ENCODE measurements at regions not wholly inside any gene's neighbourhood (a gene's known extent, or its start where the extent isn't known, plus 50 kb on each side); places are given as distances from the start of the nearest gene placed in this dataset.

DNA sequence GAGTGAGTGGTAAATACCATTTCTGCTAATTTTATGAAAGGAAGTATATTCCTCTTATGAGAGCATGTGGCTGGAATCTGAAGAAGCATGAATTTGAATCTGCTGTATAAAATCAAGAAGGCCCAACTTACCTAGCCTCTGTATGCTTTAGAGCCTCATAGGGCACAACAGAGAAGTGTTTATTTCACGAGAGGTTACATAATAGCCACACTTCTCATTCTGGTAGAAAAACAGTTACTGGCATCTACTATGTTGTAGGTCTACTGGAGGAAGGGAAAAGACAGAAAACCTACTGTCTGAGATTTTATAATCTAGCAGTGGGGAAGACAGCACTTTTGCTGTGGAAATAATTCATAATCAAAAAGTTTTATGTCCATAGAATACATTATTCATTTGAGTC lies 172.6 kb upstream of the ZNF608 start:
- intact Hi-C loops (cut with DNase I): no loop called here
- no peak for DNase-seq

DNA sequence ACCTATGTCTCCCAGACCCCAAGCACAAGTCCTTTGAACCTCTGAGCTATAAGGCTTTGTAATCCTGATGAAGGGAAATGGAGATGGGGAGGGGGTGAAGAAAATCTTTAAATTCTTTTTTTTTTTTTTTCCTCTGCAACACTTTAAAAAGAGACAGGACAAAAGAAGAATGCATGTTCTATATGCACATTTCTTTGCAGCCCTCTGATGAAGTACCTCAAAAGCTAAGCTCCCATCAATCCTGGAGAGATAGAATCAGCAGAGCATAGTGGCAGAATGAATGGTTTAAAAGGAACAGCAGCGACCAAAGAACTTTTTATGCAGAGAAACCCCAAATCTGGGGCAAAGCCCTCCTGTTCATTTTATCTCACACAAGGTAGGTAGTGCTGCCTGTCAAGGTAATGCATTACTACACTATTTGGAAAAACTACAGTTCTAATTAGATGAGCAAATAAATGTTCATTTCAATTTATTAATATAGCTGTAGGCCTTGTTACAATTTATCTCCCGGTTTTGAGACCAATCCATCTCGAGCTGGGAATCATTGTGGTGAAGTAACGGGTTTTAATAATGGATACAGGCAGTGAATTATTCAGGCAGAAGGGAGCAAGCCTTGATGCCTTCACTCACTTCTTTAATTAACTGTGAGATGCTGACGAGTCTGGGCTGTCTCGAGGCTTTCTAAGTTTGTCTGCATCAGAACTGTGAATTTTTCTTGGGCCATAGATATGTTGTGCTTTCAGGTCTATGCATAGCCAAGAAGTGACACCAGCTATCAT lies 173.5 kb upstream of the ZNF608 start:
- no peak for DNase-seq
- intact Hi-C loops (cut with DNase I): loop anchor here (5.0 kb wide), 1 partner anchor 62 kb away; no protein-coding TSS in a partner anchor

DNA sequence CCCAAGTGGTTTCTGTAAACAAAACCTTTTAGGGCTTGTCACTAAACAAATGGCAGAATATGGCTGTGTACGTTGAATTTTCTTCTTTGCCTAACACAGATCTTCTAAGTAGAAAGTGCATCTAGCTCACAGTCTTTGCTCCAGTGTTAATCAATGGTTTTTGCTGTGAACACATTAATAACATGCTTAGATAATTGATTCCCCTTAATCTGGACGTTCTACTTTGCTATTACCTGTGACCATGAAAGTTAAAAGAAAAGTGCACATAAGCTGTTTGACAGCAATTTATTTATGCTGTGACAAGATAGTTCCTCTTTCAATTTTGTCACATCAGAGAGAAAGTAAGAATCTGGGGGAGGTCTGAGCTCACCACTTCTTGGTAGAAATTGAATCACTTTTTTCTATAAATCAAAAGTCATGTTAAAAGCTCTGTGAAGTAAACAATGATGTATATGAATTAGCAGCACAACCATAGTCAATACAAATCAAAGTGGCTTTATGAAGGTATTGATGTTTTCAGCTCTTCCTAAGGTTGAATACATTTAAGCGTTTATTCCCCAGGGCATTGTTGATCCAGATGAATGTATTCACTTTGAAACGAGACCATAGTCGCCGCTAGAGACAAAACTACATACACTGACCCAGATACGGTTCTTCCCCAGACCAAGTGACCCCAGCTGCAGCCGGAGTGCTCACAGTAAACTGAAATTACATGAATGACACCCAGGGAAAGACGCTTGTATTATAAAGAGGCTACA lies 174.6 kb upstream of the ZNF608 start:
- no peak for DNase-seq
- intact Hi-C loops (cut with DNase I): loop anchor here (5.0 kb wide), 1 partner anchor 61 kb away; no protein-coding TSS in a partner anchor

DNA sequence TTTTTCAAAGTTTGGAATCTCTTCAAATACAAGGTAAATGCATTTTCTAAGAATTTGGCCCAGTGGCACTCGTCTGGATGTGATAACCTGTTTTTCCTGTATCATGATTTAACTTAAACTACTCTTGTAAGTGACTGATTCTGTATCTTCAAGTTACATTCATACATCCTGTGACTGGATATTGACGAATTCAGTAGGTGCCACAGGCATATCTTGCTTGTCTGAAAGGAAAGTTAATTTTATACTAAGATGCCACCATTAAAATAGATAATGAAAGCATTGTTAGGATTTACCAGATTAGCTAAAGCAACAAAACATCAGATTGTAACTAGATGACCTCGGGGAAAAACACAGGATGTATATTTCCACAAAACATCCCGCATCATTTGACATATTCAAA lies 175.3 kb upstream of the ZNF608 start:
- intact Hi-C loops (cut with DNase I): loop anchor here (5.0 kb wide), 1 partner anchor 61 kb away; no protein-coding TSS in a partner anchor
- DNase-seq: no peak

GRCh38 chr5:124922255-124922975 lies 176.0 kb upstream of the ZNF608 start:
- intact Hi-C loops (cut with DNase I): loop anchor here (5.0 kb wide), 1 partner anchor 60 kb away; no protein-coding TSS in a partner anchor
- DNase-seq: no peak

- intact Hi-C loops (cut with DNase I): loop anchor here (5.0 kb wide), 1 partner anchor 59 kb away; no protein-coding TSS in a partner anchor
- peak in 3 of 10 donors; percentile 13 to 64 (median 39) for DNase-seq
These were observed 176.7 kb upstream of the ZNF608 start for GRCh38 chr5:124923131-124923530.

DNA sequence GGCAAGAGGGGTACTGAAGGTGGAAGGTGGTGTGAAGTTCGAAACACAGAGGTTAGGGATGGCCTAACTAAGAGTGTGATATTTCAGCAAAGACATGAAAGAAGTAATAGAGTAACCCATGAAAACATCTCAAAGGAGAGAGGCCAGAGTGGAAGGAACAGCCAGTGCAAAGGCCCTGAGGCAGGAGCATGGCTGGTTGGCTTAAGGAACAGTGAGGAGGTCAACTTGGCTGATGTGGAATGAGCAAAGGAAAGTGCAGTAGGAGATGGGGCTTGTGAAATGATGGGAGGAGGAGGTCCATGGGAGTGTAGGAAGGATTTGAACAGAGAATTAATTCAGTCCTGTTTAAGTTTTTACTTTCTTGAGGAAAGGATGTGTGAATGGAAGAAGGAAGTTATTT lies 178.3 kb upstream of the ZNF608 start:
- intact Hi-C loops (cut with DNase I): loop anchor here (5.0 kb wide), 1 partner anchor 58 kb away; no protein-coding TSS in a partner anchor
- DNase-seq: no peak

DNA sequence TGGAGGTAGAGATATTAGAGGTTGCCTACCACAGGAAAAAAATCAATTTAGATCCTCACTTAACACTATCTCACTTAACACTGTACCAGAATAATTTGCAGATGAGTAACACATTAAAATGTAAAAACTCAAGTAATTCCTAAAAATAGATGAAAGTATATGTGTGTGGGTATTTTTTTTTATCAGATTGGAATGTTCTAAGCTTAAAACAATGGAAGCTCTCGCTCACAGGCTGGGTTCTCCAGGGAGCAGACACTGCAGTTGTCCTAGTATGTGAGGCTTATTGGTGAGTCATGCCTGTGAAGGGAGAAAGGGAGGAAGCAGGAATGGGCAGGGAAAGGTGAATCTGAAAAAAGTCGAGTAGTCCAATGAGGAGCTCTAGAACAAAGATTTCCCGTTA lies 181.3 kb upstream of the ZNF608 start:
- intact Hi-C loops (cut with DNase I): no loop called here
- no peak for DNase-seq

DNA sequence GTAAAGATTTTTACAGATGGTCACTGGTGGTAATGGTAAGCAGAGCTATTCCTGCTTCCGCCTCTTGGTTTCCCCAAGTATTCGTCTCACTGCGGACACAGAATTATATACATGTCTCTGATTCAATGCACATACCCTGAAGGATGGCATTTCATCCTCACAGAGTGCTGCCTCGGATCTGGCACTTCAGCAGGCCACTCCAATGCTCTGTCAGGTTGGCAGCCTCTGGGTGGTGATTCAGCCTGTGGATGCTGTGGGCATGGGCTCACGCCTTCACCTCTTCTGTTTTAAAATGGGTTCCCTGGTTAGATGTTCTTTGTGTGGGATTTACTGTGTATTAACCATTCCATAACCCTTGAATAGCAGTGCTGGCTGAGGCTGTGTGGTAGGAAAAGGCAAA lies 182.6 kb upstream of the ZNF608 start:
- DNase-seq: peak in 3 of 10 donors; percentile 70 to 88 (median 80)
- intact Hi-C loops (cut with DNase I): no loop called here

GRCh38 chr5:124932791-124933600 lies 186.6 kb upstream of the ZNF608 start:
- DNase-seq: no peak
- intact Hi-C loops (cut with DNase I): no loop called here

- no peak for DNase-seq
These were observed 188.6 kb upstream of the ZNF608 start for GRCh38 chr5:124935065-124935464.

GRCh38 chr5:124936626-124936933 lies 190.1 kb upstream of the ZNF608 start:
- intact Hi-C loops (cut with DNase I): no loop called here
- no peak for DNase-seq

More at GRCh38 chr5:124935065-124935464, 188.6 kb upstream of the ZNF608 start:
- intact Hi-C loops (cut with DNase I): no loop called here

- DNase-seq: no peak
- intact Hi-C loops (cut with DNase I): no loop called here
These were observed 194.9 kb upstream of the ZNF608 start for GRCh38 chr5:124941051-124942049.

DNA sequence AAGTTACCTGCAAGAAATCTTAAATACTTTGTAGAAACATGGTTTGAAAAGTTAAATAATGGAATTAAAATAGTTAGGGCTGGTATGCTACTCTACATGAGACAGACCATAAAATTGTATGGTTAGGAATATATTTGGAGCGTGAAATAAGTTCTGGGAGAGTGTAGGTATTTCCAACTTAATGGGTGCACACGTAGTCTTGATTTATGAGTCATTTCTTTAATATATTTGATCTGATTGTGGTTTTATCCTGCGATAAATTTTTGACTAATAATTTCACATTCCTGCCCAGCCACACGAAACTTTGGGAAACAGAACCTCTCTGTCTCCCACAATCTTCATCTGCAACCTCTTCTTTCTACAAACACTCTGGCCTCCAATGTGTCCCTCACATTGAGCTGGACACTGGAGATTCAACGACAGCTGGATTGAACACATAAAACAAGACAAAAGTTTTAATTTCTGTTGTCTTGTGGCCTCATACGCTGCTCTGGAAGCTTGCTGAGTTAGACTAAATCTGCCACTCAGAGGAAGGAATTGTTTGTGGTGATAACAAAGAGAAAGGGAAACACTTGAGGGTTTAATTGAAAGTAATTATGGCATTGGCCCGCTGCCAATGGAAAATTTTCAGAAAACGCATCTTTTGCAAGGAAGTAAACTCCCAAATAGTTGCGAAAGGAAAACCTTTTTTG lies 201.8 kb upstream of the ZNF608 start:
- intact Hi-C loops (cut with DNase I): no loop called here
- DNase-seq: no peak

GRCh38 chr5:124948754-124949275 lies 202.4 kb upstream of the ZNF608 start:
- no peak for DNase-seq
- intact Hi-C loops (cut with DNase I): no loop called here

DNA sequence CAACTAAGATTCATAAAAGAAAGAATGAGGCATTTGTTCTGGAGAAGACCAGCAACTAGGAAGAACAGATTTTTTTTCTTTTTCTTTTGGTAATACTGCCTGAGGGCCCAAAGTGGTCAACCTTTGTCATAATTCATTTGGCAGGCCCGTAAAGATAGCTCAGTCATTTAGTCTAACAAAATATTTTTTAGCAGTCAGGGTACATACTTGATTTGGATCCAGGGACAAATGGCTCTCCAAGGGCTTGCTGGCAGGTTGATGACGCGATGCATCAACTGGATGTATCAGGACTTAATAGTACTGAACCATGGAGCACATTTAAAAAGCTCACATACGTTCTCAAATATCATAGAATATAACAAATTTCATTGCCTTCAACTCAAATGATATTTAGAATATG lies 203.4 kb upstream of the ZNF608 start:
- intact Hi-C loops (cut with DNase I): no loop called here
- no peak for DNase-seq

GRCh38 chr5:124951105-124951504 lies 204.7 kb upstream of the ZNF608 start:
- intact Hi-C loops (cut with DNase I): no loop called here
- no peak for DNase-seq

DNA sequence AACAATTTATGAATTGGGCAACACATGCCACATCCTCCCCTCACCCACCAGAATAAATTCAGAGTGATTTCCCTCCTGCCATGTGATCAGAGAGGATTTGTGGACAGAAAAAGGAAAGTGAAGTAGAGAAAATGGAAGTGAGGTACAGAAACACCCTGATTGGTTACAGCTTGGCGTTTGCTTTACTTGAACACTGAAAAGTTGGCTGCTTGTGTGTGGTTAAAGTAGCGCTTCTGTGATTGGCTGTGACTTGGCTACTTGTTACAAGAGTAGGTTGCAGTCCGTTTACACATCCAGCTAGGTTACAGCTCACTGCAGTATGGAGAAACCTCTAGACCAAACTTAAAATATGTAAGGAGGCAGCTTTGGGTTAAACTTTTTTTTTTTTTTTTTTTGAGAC lies 205.2 kb upstream of the ZNF608 start:
- intact Hi-C loops (cut with DNase I): no loop called here
- no peak for DNase-seq

Data from posterior cingulate gyrus (tissue), 11 donors.